WERI-Rb-1 (cell line): ENCODE measurements at regions not wholly inside any gene's neighbourhood (a gene's known extent, or its start where the extent isn't known, plus 50 kb on each side); places are given as distances from the start of the nearest gene placed in this dataset.

ENCODE experiments used
- DNase-seq: peaks from one replicate; pipeline ENCODE4 v3.0.0-alpha.2; 2020
- H3K27ac ChIP-seq: fragments of 250-450 bp; sonication (Bioruptor Pico); 2 replicates; pipeline ENCODE4 v1.5.1; 2020; ENCODE audit warnings: mild to moderate bottlenecking, moderate library complexity
- H3K27me3 ChIP-seq: fragments of 250-450 bp; sonication (Bioruptor Pico); 2 replicates; pipeline ENCODE4 v1.5.1; 2021; ENCODE audit warnings: mild to moderate bottlenecking, low read depth, moderate library complexity; ENCODE audit not compliant: insufficient read depth, severe bottlenecking
- H3K36me3 ChIP-seq: fragments of 250-450 bp; sonication (Bioruptor Pico); 2 replicates; pipeline ENCODE4 v1.5.1; 2020; ENCODE audit warnings: mild to moderate bottlenecking, moderate library complexity
- H3K4me3 ChIP-seq: 2 replicates; pipeline ENCODE4 v1.5.1; 2011; ENCODE audit warnings: low read depth, mild to moderate bottlenecking, control low read depth, low read length
- H3K9me3 ChIP-seq: fragments of 250-450 bp; sonication (Bioruptor Pico); 2 replicates; pipeline ENCODE4 v1.5.1; 2021; ENCODE audit warnings: mild to moderate bottlenecking, moderate library complexity; ENCODE audit not compliant: severe bottlenecking
- CTCF ChIP-seq: IDR thresholded peaks from 2 replicates; pipeline ENCODE4 v1.5.1; 2011; ENCODE audit warnings: low read depth, mild to moderate bottlenecking, control low read depth, inconsistent platforms, low read length

GRCh38 chr3:55341502-55342031, 145.5 kb downstream of the WNT5A start:
- no peak for TF ChIP-seq CTCF
- no peak overlapping the region for H3K27ac ChIP-seq
- H3K36me3 ChIP-seq, result no peaks in the 10 kb centered on the region
- H3K4me3 ChIP-seq, result no peak overlapping the region
- no peak for DNase-seq
- H3K27me3 ChIP-seq, result peaks cover 11% of the 10 kb centered on the region
- H3K9me3 ChIP-seq, result no peaks in the 10 kb centered on the region

GRCh38 chr3:55339819-55340218, 147.3 kb downstream of the WNT5A start:
- no peak for DNase-seq
- Histone ChIP-seq H3K36me3 (no peaks in the 10 kb centered on the region), H3K27me3 (peaks cover 10% of the 10 kb centered on the region), H3K9me3 (no peaks in the 10 kb centered on the region), H3K27ac (no peak overlapping the region), H3K4me3 (no peak overlapping the region)
- TF ChIP-seq CTCF, result no peak

GRCh38 chr3:55339390-55339789, 147.7 kb downstream of the WNT5A start:
- H3K27ac ChIP-seq, result no peak overlapping the region
- no peak overlapping the region for H3K4me3 ChIP-seq
- no peaks in the 10 kb centered on the region for H3K36me3 ChIP-seq
- peaks cover 6% of the 10 kb centered on the region for H3K27me3 ChIP-seq
- DNase-seq, result no peak
- TF ChIP-seq CTCF, result no peak
- H3K9me3 ChIP-seq, result no peaks in the 10 kb centered on the region

GRCh38 chr3:55337641-55338180, 149.4 kb downstream of the WNT5A start:
- DNase-seq, result no peak
- H3K9me3 ChIP-seq, result no peaks in the 10 kb centered on the region

GRCh38 chr3:55333923-55334322, 153.2 kb downstream of the WNT5A start:
- no peaks in the 10 kb centered on the region for H3K36me3 ChIP-seq
- H3K9me3 ChIP-seq, result no peaks in the 10 kb centered on the region
- H3K27me3 ChIP-seq, result peaks cover 2% of the 10 kb centered on the region
- DNase-seq, result no peak
- no peak overlapping the region for H3K4me3 ChIP-seq
- H3K27ac ChIP-seq, result no peak overlapping the region
- TF ChIP-seq CTCF, result no peak

More at GRCh38 chr3:55337641-55338180, 149.4 kb downstream of the WNT5A start:
- no peak for TF ChIP-seq CTCF
- Histone ChIP-seq H3K27me3 (peaks cover 2% of the 10 kb centered on the region), H3K4me3 (no peak overlapping the region), H3K27ac (no peak overlapping the region), H3K36me3 (no peaks in the 10 kb centered on the region)

- Histone ChIP-seq H3K4me3 (no peak overlapping the region), H3K27ac (no peak overlapping the region), H3K27me3 (peaks cover 2% of the 10 kb centered on the region), H3K36me3 (no peaks in the 10 kb centered on the region), H3K9me3 (no peaks in the 10 kb centered on the region)
- DNase-seq, result no peak
- no peak for TF ChIP-seq CTCF
Observed at GRCh38 chr3:55333046-55333445, 154.1 kb downstream of the WNT5A start.
